HCT116 (cell line): ENCODE measurements at regions not wholly inside any gene's neighbourhood (a gene's known extent, or its start where the extent isn't known, plus 50 kb on each side); places are given as distances from the start of the nearest gene placed in this dataset.

Source experiments
- ATAC-seq: fragments of 200-7000 bp; cut with Tn5 transposase; 2 replicates; pipeline ENCODE4 v1.9.1; 2020; ENCODE audit warnings: mild to moderate bottlenecking, moderate library complexity
- BruUV-seq: library from RNA; stranded (reverse); fragments of 400-500 nt; replicated peaks from 2 replicates; lab custom pipeline; 2021; lab: Mats Ljungman, UMichigan
- CTCF ChIA-PET: fragments of 300-600 bp; sonication (Branson Sonifier 250); formaldehyde crosslinking; loops from one replicate; lab custom pipeline; 2021; ENCODE audit warnings: antibody characterized with exemption; lab: Charles Lee
- POLR2A ChIA-PET: fragments of 300-600, 350-600 bp; sonication (Branson Sonifier 250); formaldehyde crosslinking; loops from one replicate; lab custom pipeline; 2021; ENCODE audit warnings: antibody characterized with exemption; lab: Charles Lee
- RAD21 ChIA-PET, 2 experiments: fragments of 300-600 bp; sonication (Branson Sonifier 250); formaldehyde crosslinking; loops; one replicate each; lab custom pipeline; 2023; ENCODE audit warnings: low total read pairs in 2 of 2; ENCODE audit not compliant: uncharacterized antibody in 2 of 2, unreplicated experiment in 2 of 2, low non-redundant PET in 1 of 2; lab: Charles Lee
- DNase-seq: peaks from one replicate; pipeline ENCODE4 v3.0.0-alpha.2; 2010; ENCODE audit warnings: low read depth, low spot score
- H2AFZ ChIP-seq: fragments of 200-600 bp; shearing (Covaris generic), sonication (generic); 2 replicates; pipeline ENCODE4 v1.6.1; 2017; ENCODE audit warnings: low read depth, mixed run types, mixed read lengths, antibody characterized with exemption, low read length; ENCODE audit not compliant: poor library complexity, severe bottlenecking
- H3K27ac ChIP-seq: 2 replicates; pipeline ENCODE4 v1.5.1; 2012; ENCODE audit warnings: low read depth, low read length
- H3K27me3 ChIP-seq: fragments of 200-600 bp; sonication (generic); 2 replicates; pipeline ENCODE4 v1.6.1; 2016; ENCODE audit warnings: mixed run types, low read length, mixed read lengths; ENCODE audit not compliant: insufficient read depth
- H3K36me3 ChIP-seq, 2 experiments: fragments of 200-500 bp in 1 of 2; fragments of 200-600 bp in 1 of 2; sonication (Bioruptor generic) in 1 of 2; sonication (generic) in 1 of 2; 2 replicates each; pipeline versions ENCODE4 v1.5.1 to v1.6.1; 2014 to 2016; ENCODE audit warnings: low read length in 2 of 2, inconsistent platforms in 1 of 2, mixed read lengths in 1 of 2, mixed run types in 1 of 2; ENCODE audit not compliant: insufficient read depth in 2 of 2, control insufficient read depth in 1 of 2
- H3K4me1 ChIP-seq, 2 experiments: fragments of 200-600 bp in 1 of 2; sonication (generic) in 1 of 2; 2 replicates each; pipeline versions ENCODE4 v1.5.1 to v1.6.1; 2012 to 2017; ENCODE audit warnings: low read length in 2 of 2, inconsistent platforms in 1 of 2, mild to moderate bottlenecking in 1 of 2, mixed read lengths in 1 of 2, mixed run types in 1 of 2, moderate library complexity in 1 of 2; ENCODE audit not compliant: insufficient read depth in 2 of 2, control insufficient read depth in 1 of 2
- H3K4me2 ChIP-seq: fragments of 200-600 bp; sonication (generic); 2 replicates; pipeline ENCODE4 v1.6.1; 2017; ENCODE audit warnings: mixed run types, low read length, mixed read lengths
- H3K4me3 ChIP-seq, 2 experiments: fragments of 200-600 bp in 1 of 2; sonication (generic) in 1 of 2; replicated peaks in 1 of 2; 2 replicates each; pipeline ENCODE4 v1.5.1; 2011 to 2016; ENCODE audit warnings: low read length in 2 of 2, control low read depth in 1 of 2, low read depth in 1 of 2, mild to moderate bottlenecking in 1 of 2, mixed read lengths in 1 of 2, mixed run types in 1 of 2
- H3K79me2 ChIP-seq: fragments of 200-600 bp; sonication (generic); 2 replicates; pipeline ENCODE4 v1.6.1; 2017; ENCODE audit warnings: mild to moderate bottlenecking, mixed run types, low read length, moderate library complexity, mixed read lengths; ENCODE audit not compliant: insufficient read depth
- H3K9ac ChIP-seq: fragments of 200-600 bp; sonication (generic); 2 replicates; pipeline ENCODE4 v1.6.1; 2016; ENCODE audit warnings: low read length, mixed read lengths
- H3K9me2 ChIP-seq: fragments of 200-600 bp; sonication (generic), shearing (Covaris generic); 2 replicates; pipeline ENCODE4 v1.6.1; 2017; ENCODE audit warnings: mixed run types, mild to moderate bottlenecking, moderate library complexity; ENCODE audit not compliant: insufficient read depth
- H3K9me3 ChIP-seq, 2 experiments: fragments of 200-500 bp in 1 of 2; fragments of 200-600 bp in 1 of 2; sonication (Bioruptor generic) in 1 of 2; sonication (generic) in 1 of 2; 2 replicates each; pipeline ENCODE4 v1.6.1; 2014 to 2017; ENCODE audit warnings: low read length in 2 of 2, mixed read lengths in 2 of 2, inconsistent platforms in 1 of 2, low read depth in 1 of 2, mild to moderate bottlenecking in 1 of 2, mixed run types in 1 of 2, moderate library complexity in 1 of 2; ENCODE audit not compliant: control insufficient read depth in 1 of 2, insufficient read depth in 1 of 2
- H4K20me1 ChIP-seq: fragments of 200-600 bp; sonication (generic), shearing (Covaris generic); 2 replicates; pipeline ENCODE4 v1.6.1; 2017; ENCODE audit warnings: mixed run types, mild to moderate bottlenecking, moderate library complexity; ENCODE audit not compliant: insufficient read depth
- ATF3 ChIP-seq: IDR thresholded peaks from 2 replicates; pipeline ENCODE4 v1.6.1; 2012
- YY1 ChIP-seq: IDR thresholded peaks from 2 replicates; pipeline ENCODE4 v1.6.1; 2011; ENCODE audit warnings: low read length, low read depth, moderate library complexity, mild to moderate bottlenecking; ENCODE audit not compliant: insufficient replicate concordance; ENCODE audit errors: extremely low read depth
- intact Hi-C: fragments of 100-400 bp; cut with micrococcal nuclease; formaldehyde crosslinking; loops from 2 replicates; pipeline ENCODE4 v1.10.0; 2022
- TF ChIP-seq, protein P1 (sequence below): IDR thresholded peaks from 2 replicates; pipeline ENCODE4 v1.6.1; 2012; ENCODE audit warnings: low read depth

GRCh38 chr2:188898261-188898660 is 75.9 kb upstream of the COL3A1 start:
- Histone ChIP-seq H3K9me2 (no peaks in the 10 kb centered on the region), H3K9ac (no peak overlapping the region), H4K20me1 (no peaks in the 10 kb centered on the region), H3K4me3 (no peak overlapping the region), H2AFZ (no peak overlapping the region), H3K27ac (no peak overlapping the region), H3K27me3 (no peaks in the 10 kb centered on the region), H3K4me2 (no peak overlapping the region), H3K36me3 (no peaks in the 10 kb centered on the region), H3K9me3 (no peaks in the 10 kb centered on the region), H3K79me2 (no peaks in the 10 kb centered on the region), H3K4me1 (peaks cover 0 to 5% of the 10 kb centered on the region in 2 experiments; a peak in 1 of 4 replicates)
- BruUV-seq = no TSS peak
- intact Hi-C loops = no loop called here
- POLR2A ChIA-PET = no interaction called here
- RAD21 ChIA-PET = no interaction called here
- no peak for DNase-seq
- no peak for TF ChIP-seq YY1
- TF ChIP-seq, protein P1, sequence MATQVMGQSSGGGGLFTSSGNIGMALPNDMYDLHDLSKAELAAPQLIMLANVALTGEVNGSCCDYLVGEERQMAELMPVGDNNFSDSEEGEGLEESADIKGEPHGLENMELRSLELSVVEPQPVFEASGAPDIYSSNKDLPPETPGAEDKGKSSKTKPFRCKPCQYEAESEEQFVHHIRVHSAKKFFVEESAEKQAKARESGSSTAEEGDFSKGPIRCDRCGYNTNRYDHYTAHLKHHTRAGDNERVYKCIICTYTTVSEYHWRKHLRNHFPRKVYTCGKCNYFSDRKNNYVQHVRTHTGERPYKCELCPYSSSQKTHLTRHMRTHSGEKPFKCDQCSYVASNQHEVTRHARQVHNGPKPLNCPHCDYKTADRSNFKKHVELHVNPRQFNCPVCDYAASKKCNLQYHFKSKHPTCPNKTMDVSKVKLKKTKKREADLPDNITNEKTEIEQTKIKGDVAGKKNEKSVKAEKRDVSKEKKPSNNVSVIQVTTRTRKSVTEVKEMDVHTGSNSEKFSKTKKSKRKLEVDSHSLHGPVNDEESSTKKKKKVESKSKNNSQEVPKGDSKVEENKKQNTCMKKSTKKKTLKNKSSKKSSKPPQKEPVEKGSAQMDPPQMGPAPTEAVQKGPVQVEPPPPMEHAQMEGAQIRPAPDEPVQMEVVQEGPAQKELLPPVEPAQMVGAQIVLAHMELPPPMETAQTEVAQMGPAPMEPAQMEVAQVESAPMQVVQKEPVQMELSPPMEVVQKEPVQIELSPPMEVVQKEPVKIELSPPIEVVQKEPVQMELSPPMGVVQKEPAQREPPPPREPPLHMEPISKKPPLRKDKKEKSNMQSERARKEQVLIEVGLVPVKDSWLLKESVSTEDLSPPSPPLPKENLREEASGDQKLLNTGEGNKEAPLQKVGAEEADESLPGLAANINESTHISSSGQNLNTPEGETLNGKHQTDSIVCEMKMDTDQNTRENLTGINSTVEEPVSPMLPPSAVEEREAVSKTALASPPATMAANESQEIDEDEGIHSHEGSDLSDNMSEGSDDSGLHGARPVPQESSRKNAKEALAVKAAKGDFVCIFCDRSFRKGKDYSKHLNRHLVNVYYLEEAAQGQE = no peak
- CTCF ChIA-PET = no interaction called here
- no peak for ATAC-seq

DNA sequence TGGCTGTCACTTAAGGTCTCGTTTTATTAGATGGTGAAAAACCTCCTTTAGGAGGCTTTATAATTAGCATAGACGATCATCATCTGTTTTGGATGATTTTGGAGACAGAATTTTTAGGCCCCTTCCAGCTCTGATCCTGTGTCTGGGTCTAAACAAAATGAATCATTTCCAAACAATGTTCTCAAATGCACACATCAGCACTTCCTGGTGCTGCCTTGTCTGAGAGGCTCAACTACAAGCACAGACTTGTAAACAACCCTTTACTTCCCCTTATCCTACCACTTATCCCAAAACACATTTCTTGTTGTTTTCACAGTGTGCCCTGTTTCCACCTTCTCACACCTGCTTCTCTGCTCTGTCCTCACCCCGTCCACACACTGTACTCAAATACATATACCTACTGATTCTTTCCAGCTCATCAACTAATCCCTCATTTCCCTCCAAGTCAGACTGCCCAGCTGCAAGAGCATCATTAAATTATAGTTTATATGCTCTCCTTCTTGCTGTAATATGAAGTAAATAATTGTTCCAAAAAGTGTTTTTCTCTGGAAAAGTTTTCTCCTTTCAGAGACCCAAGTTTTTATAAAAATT is 71.2 kb upstream of the COL3A1 start:
- H3K4me1 ChIP-seq = peaks cover 0 to 5% of the 10 kb centered on the region in 2 experiments; a peak in 1 of 4 replicates
- DNase-seq (no peak), ATAC-seq (no peak)
- POLR2A ChIA-PET = no interaction called here
- peak overlapping the region; percentile 13; the same call in 1 of the 2 replicates for H3K4me2 ChIP-seq
- H3K36me3 ChIP-seq = no peaks in the 10 kb centered on the region
- no peaks in the 10 kb centered on the region for H4K20me1 ChIP-seq
- H3K27ac ChIP-seq = no peak overlapping the region
- H3K79me2 ChIP-seq = no peaks in the 10 kb centered on the region
- peak overlapping the region; percentile 89 for H2AFZ ChIP-seq
- CTCF ChIA-PET = no interaction called here
- RAD21 ChIA-PET = no interaction called here
- no peaks in the 10 kb centered on the region for H3K9me3 ChIP-seq
- no peak overlapping the region for H3K9ac ChIP-seq
- no peaks in the 10 kb centered on the region for H3K27me3 ChIP-seq
- no peak overlapping the region for H3K4me3 ChIP-seq
- BruUV-seq = no TSS peak
- intact Hi-C loops = no loop called here
- H3K9me2 ChIP-seq = no peaks in the 10 kb centered on the region
- TF ChIP-seq ATF3 = no peak
